GM13976 (cell line): ENCODE measurements at regions not wholly inside any gene's neighbourhood (a gene's known extent, or its start where the extent isn't known, plus 50 kb on each side); places are given as distances from the start of the nearest gene placed in this dataset.

Experiments
- DNase-seq: peaks from one replicate; pipeline ENCODE4 v3.0.0; 2012; ENCODE audit warnings: low spot score
- CTCF ChIP-seq: IDR thresholded peaks from 2 replicates; pipeline ENCODE4 v1.5.1; 2012; ENCODE audit warnings: borderline replicate concordance, mild to moderate bottlenecking; ENCODE audit not compliant: insufficient read depth; ENCODE audit errors: extremely low read depth, missing control alignments, control extremely low read depth
- in situ Hi-C: fragments of 300-500 bp; cut with MboI; formaldehyde crosslinking; loops from one replicate; pipeline ENCODE4 v1.12.0; 2022; ENCODE audit warnings: low sequenced_read_pairs, mixed read lengths, inconsistent platforms; ENCODE audit not compliant: unreplicated experiment

GRCh38 chr13:40252676-40253075, 413.8 kb downstream of the FOXO1 start:
- in situ Hi-C loops = no loop called here
- no peak for TF ChIP-seq CTCF
- DNase-seq = no peak

GRCh38 chr13:40254394-40254793, 412.0 kb downstream of the FOXO1 start:
- TF ChIP-seq CTCF = no peak
- DNase-seq = no peak
- in situ Hi-C loops = no loop called here

- in situ Hi-C loops = no loop called here
- no peak for TF ChIP-seq CTCF
- DNase-seq = no peak
These were observed 410.9 kb downstream of the FOXO1 start for GRCh38 chr13:40255551-40255950.

- no peak for DNase-seq
- TF ChIP-seq CTCF = no peak
- in situ Hi-C loops = no loop called here
These were observed 406.5 kb downstream of the FOXO1 start for GRCh38 chr13:40259899-40260298.

GRCh38 chr13:40261336-40261735, 405.1 kb downstream of the FOXO1 start:
- no peak for DNase-seq
- no peak for TF ChIP-seq CTCF
- in situ Hi-C loops = no loop called here

GRCh38 chr13:40261947-40262346, 404.5 kb downstream of the FOXO1 start:
- in situ Hi-C loops = no loop called here
- no peak for TF ChIP-seq CTCF
- DNase-seq = no peak

GRCh38 chr13:40269086-40269485, 397.4 kb downstream of the FOXO1 start:
- no peak for TF ChIP-seq CTCF
- DNase-seq = no peak
- in situ Hi-C loops = no loop called here
